B cell (primary cell): ENCODE measurements at regions not wholly inside any gene's neighbourhood (a gene's known extent, or its start where the extent isn't known, plus 50 kb on each side); places are given as distances from the start of the nearest gene placed in this dataset.

Source experiments
- EZH2 ChIP-seq: IDR thresholded peaks from 2 replicates; pipeline ENCODE4 v1.6.1; 2012; ENCODE audit warnings: borderline replicate concordance, low read depth, mild to moderate bottlenecking, moderate library complexity, low read length; ENCODE audit not compliant: insufficient read depth, poor library complexity, severe bottlenecking
- TF ChIP-seq, protein P1 (sequence below): fragments of 200-600 bp; IDR thresholded peaks from one replicate; pipeline ENCODE4 v1.8.0; 2022; ENCODE audit warnings: antibody characterized with exemption, mild to moderate bottlenecking

DNA sequence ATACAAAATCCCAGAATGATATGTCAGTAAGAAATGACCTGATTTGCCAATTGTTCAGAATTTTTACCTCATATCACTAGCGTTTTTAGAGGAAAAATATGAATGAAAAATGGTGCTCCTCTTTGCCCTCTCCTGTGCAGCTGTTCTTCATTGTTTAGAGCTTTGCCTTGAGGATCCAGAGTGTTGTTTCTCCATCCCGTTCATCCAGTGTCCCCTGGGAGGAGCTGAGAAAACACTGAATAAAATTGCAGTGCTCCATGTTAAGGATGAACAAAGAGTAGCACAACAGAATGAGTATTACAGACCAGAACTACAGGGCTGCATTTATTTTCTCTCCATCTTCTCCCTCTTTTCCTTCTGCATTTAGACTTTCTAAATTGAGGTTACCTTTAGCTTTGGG is 133.1 kb downstream of the ADCYAP1 start:
- TF ChIP-seq, protein P1, sequence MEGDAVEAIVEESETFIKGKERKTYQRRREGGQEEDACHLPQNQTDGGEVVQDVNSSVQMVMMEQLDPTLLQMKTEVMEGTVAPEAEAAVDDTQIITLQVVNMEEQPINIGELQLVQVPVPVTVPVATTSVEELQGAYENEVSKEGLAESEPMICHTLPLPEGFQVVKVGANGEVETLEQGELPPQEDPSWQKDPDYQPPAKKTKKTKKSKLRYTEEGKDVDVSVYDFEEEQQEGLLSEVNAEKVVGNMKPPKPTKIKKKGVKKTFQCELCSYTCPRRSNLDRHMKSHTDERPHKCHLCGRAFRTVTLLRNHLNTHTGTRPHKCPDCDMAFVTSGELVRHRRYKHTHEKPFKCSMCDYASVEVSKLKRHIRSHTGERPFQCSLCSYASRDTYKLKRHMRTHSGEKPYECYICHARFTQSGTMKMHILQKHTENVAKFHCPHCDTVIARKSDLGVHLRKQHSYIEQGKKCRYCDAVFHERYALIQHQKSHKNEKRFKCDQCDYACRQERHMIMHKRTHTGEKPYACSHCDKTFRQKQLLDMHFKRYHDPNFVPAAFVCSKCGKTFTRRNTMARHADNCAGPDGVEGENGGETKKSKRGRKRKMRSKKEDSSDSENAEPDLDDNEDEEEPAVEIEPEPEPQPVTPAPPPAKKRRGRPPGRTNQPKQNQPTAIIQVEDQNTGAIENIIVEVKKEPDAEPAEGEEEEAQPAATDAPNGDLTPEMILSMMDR, result no peak
- no peak for TF ChIP-seq EZH2
